ENCODE measurements at regions not wholly inside any gene's neighbourhood (a gene's known extent, or its start where the extent isn't known, plus 50 kb on each side); places are given as distances from the start of the nearest gene placed in this dataset.

- intact Hi-C loops (cut with micrococcal nuclease) = no loop called here
- ATAC-seq (no peak), DNase-seq (no peak)
- Mint-ChIP-seq H3K27ac (no peak overlapping the region), H3K4me1 (ENCODE audit: low read depth) (no peaks in the 10 kb centered on the region), H3K4me3 (no peak overlapping the region), H3K27me3 (no peaks in the 10 kb centered on the region), H3K9me3 (no peaks in the 10 kb centered on the region), H3K36me3 (ENCODE audit: low read depth) (no peaks in the 10 kb centered on the region)
- CTCF ChIA-PET = no interaction called here
- POLR2A ChIA-PET = no interaction called here
- no peak for TF ChIP-seq CTCF (IDR thresholded peaks at IDR 0.05)
Observed at GRCh38 chr12:24483732-24484131, 465.2 kb downstream of the BCAT1 start.

GRCh38 chr12:24482882-24483604 is 465.9 kb downstream of the BCAT1 start:
- Mint-ChIP-seq H3K4me1 (ENCODE audit: low read depth) (no peaks in the 10 kb centered on the region), H3K4me3 (no peak overlapping the region), H3K9me3 (no peaks in the 10 kb centered on the region), H3K27ac (no peak overlapping the region), H3K27me3 (no peaks in the 10 kb centered on the region), H3K36me3 (ENCODE audit: low read depth) (no peaks in the 10 kb centered on the region)
- TF ChIP-seq CTCF (IDR thresholded peaks at IDR 0.05) = no peak
- intact Hi-C loops (cut with micrococcal nuclease) = no loop called here
- DNase-seq = no peak
- no peak for ATAC-seq
- POLR2A ChIA-PET = no interaction called here
- CTCF ChIA-PET = no interaction called here

GRCh38 chr12:24482044-24482443 is 466.9 kb downstream of the BCAT1 start:
- Mint-ChIP-seq H3K27me3 (no peaks in the 10 kb centered on the region), H3K9me3 (no peaks in the 10 kb centered on the region), H3K4me1 (ENCODE audit: low read depth) (no peaks in the 10 kb centered on the region), H3K27ac (no peak overlapping the region), H3K36me3 (ENCODE audit: low read depth) (no peaks in the 10 kb centered on the region), H3K4me3 (no peak overlapping the region)
- intact Hi-C loops (cut with micrococcal nuclease) = no loop called here
- TF ChIP-seq CTCF (IDR thresholded peaks at IDR 0.05) = no peak
- ChIA-PET CTCF (no interaction called here), POLR2A (no interaction called here)
- ATAC-seq (no peak), DNase-seq (no peak)

GRCh38 chr12:24480766-24481449 is 468.0 kb downstream of the BCAT1 start:
- H3K4me1 Mint-ChIP-seq (ENCODE audit: low read depth) = no peaks in the 10 kb centered on the region
- no peak for DNase-seq
- no peak for TF ChIP-seq CTCF (IDR thresholded peaks at IDR 0.05)
- CTCF ChIA-PET = no interaction called here
- intact Hi-C loops (cut with micrococcal nuclease) = no loop called here
- no peaks in the 10 kb centered on the region for H3K36me3 Mint-ChIP-seq (ENCODE audit: low read depth)
- no peak overlapping the region for H3K27ac Mint-ChIP-seq
- ATAC-seq = no peak
- POLR2A ChIA-PET = no interaction called here
- H3K9me3 Mint-ChIP-seq = no peaks in the 10 kb centered on the region
- H3K27me3 Mint-ChIP-seq = no peaks in the 10 kb centered on the region
- no peak overlapping the region for H3K4me3 Mint-ChIP-seq

GRCh38 chr12:24479131-24479530 is 469.8 kb downstream of the BCAT1 start:
- no peak for TF ChIP-seq CTCF (IDR thresholded peaks at IDR 0.05)
- POLR2A ChIA-PET = interaction anchor here (1.0 kb wide), 1 partner anchor 43 kb away, joined by 3 read pairs; no protein-coding TSS in a partner anchor
- CTCF ChIA-PET = no interaction called here
- Mint-ChIP-seq H3K27ac (no peak overlapping the region), H3K27me3 (no peaks in the 10 kb centered on the region), H3K36me3 (ENCODE audit: low read depth) (no peaks in the 10 kb centered on the region), H3K4me3 (no peak overlapping the region), H3K4me1 (ENCODE audit: low read depth) (no peaks in the 10 kb centered on the region), H3K9me3 (no peaks in the 10 kb centered on the region)
- no peak for ATAC-seq
- no peak for DNase-seq
- intact Hi-C loops (cut with micrococcal nuclease) = no loop called here
